ENCODE measurements at regions not wholly inside any gene's neighbourhood (a gene's known extent, or its start where the extent isn't known, plus 50 kb on each side); places are given as distances from the start of the nearest gene placed in this dataset.
A peak's percentile ranks its signal among the peaks of the same experiment; 100 is the strongest.

DNA sequence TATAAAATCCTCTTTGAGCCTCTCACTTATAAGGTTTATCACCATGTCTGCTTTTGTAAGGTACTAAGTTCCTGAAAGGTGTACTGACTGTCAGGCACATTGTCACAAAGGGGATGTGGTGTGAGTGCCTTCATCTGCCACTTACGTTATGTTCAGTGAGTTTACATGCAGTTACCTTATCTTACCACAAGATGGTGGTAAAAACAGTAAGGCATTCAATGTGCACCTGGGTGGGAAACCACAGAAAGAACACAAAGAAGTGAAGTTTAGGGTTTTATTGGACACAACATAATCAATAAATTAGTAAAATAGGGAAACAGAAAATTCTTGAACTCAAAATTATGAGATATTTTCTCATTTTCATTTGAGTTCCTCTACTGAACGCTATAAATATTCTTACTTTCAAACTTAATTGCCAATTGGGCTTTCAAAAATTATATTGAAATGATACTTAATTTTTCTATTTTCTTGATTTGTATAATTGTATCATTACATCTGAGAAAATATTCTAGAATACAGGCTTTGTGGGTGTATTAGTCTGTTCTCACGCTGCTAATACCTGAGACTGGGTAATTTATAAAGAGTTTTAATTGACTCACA is 650.8 kb downstream of the PCDH7 start:
- TF ChIP-seq CTCF (conservative IDR thresholded peaks at IDR 0.05; ENCODE audit: low read length) = peak; percentile 80
- TF ChIP-seq EZH2phosphoT487 (IDR thresholded peaks at IDR 0.05; ENCODE audit: borderline replicate concordance) = no peak

Measured in Loucy (cell line).